ENCODE measurements at regions not wholly inside any gene's neighbourhood (a gene's known extent, or its start where the extent isn't known, plus 50 kb on each side); places are given as distances from the start of the nearest gene placed in this dataset.

GRCh38 chr7:149703044-149703650 is 70.2 kb downstream of the ZNF467 start (continued):
- TF ChIP-seq CHD7 (IDR thresholded peaks at IDR 0.05; ENCODE audit: insufficient replicate concordance, low read length) (no peak), KDM4A (IDR thresholded peaks at IDR 0.05; ENCODE audit: low read depth, low read length, severe bottlenecking) (no peak), RXRA (IDR thresholded peaks at IDR 0.05; ENCODE audit: insufficient read depth, low read depth, low read length) (no peak), SIRT6 (IDR thresholded peaks at IDR 0.05; ENCODE audit: low read length) (no peak)

All from H1 (cell line).